Epithelial cell of proximal tubule (primary cell): ENCODE measurements at regions not wholly inside any gene's neighbourhood (a gene's known extent, or its start where the extent isn't known, plus 50 kb on each side); places are given as distances from the start of the nearest gene placed in this dataset.

Source experiments
- DNase-seq: peaks from one replicate; pipeline ENCODE4 v3.0.0-alpha.2; 2011; ENCODE audit warnings: low read depth
- H3K4me3 ChIP-seq: 2 replicates; pipeline ENCODE4 v1.5.1; 2011; ENCODE audit warnings: low read depth, mild to moderate bottlenecking, low read length
- CTCF ChIP-seq: conservative IDR thresholded peaks from 2 replicates; pipeline ENCODE4 v1.5.1; 2012; ENCODE audit warnings: low read depth, mild to moderate bottlenecking, low read length

- DNase-seq: no peak
- TF ChIP-seq CTCF: no peak
- H3K4me3 ChIP-seq: no peak overlapping the region
Observed at GRCh38 chr5:106510321-106510720, 1160.4 kb downstream of the EFNA5 start.

GRCh38 chr5:106508894-106509293, 1161.8 kb downstream of the EFNA5 start:
- no peak for TF ChIP-seq CTCF
- DNase-seq: no peak
- H3K4me3 ChIP-seq: no peak overlapping the region

GRCh38 chr5:106493910-106494309, 1176.8 kb downstream of the EFNA5 start:
- H3K4me3 ChIP-seq: no peak overlapping the region
- no peak for TF ChIP-seq CTCF
- DNase-seq: no peak

GRCh38 chr5:106489004-106489403, 1181.7 kb downstream of the EFNA5 start:
- DNase-seq: no peak
- no peak for TF ChIP-seq CTCF
- no peak overlapping the region for H3K4me3 ChIP-seq

- DNase-seq: no peak
- no peak for TF ChIP-seq CTCF
- H3K4me3 ChIP-seq: no peak overlapping the region
Observed at GRCh38 chr5:106488407-106488806, 1182.3 kb downstream of the EFNA5 start.

GRCh38 chr5:106481374-106481773, 1189.4 kb downstream of the EFNA5 start:
- no peak overlapping the region for H3K4me3 ChIP-seq
- TF ChIP-seq CTCF: no peak
- no peak for DNase-seq

GRCh38 chr5:106476630-106477029, 1194.1 kb downstream of the EFNA5 start:
- H3K4me3 ChIP-seq: no peak overlapping the region
- no peak for DNase-seq
- no peak for TF ChIP-seq CTCF
